Endothelial cell (in vitro differentiated cells): ENCODE measurements at regions not wholly inside any gene's neighbourhood (a gene's known extent, or its start where the extent isn't known, plus 50 kb on each side); places are given as distances from the start of the nearest gene placed in this dataset.
"Not testable (repeated sequence)": the region's sequence is repeated elsewhere in the genome, so short reads cannot be mapped to it uniquely, and the experiment has no call there.

Experiments
- DNase-seq: peaks from one replicate; pipeline ENCODE4 v3.0.0; 2021; ENCODE audit warnings: low spot score
- H3K27ac Mint-ChIP-seq: one replicate; pipeline ENCODE4 v1.8.0; 2021; ENCODE audit warnings: mixed read lengths, inconsistent platforms; ENCODE audit not compliant: unreplicated experiment
- H3K27me3 Mint-ChIP-seq: one replicate; pipeline ENCODE4 v1.8.0; 2021; ENCODE audit warnings: mild to moderate bottlenecking, moderate library complexity, mixed read lengths, inconsistent platforms; ENCODE audit not compliant: unreplicated experiment
- H3K36me3 Mint-ChIP-seq: one replicate; pipeline ENCODE4 v1.8.0; 2021; ENCODE audit warnings: mild to moderate bottlenecking, low read depth, mixed read lengths, inconsistent platforms; ENCODE audit not compliant: unreplicated experiment
- H3K4me1 Mint-ChIP-seq: one replicate; pipeline ENCODE4 v1.8.0; 2021; ENCODE audit warnings: mild to moderate bottlenecking, mixed read lengths, inconsistent platforms; ENCODE audit not compliant: unreplicated experiment
- H3K4me3 Mint-ChIP-seq: one replicate; pipeline ENCODE4 v1.8.0; 2021; ENCODE audit warnings: mild to moderate bottlenecking, mixed read lengths, inconsistent platforms; ENCODE audit not compliant: unreplicated experiment
- H3K9me3 Mint-ChIP-seq: one replicate; pipeline ENCODE4 v1.8.0; 2021; ENCODE audit warnings: mixed read lengths, inconsistent platforms; ENCODE audit not compliant: unreplicated experiment
- TF ChIP-seq, protein P1 (sequence below): fragments of 200-600 bp; sonication (generic); IDR thresholded peaks from one replicate; pipeline ENCODE4 v1.5.0; 2021; ENCODE audit warnings: antibody characterized with exemption; ENCODE audit not compliant: unreplicated experiment

GRCh38 chr6:140729521-140729920, 1355.1 kb upstream of the CITED2 start:
- Mint-ChIP-seq H3K27me3 (no peaks in the 10 kb centered on the region), H3K4me3 (no peak overlapping the region), H3K27ac (no peak overlapping the region), H3K36me3 (no peaks in the 10 kb centered on the region), H3K9me3 (no peaks in the 10 kb centered on the region), H3K4me1 (no peaks in the 10 kb centered on the region)
- no peak for DNase-seq
- TF ChIP-seq, protein P1, sequence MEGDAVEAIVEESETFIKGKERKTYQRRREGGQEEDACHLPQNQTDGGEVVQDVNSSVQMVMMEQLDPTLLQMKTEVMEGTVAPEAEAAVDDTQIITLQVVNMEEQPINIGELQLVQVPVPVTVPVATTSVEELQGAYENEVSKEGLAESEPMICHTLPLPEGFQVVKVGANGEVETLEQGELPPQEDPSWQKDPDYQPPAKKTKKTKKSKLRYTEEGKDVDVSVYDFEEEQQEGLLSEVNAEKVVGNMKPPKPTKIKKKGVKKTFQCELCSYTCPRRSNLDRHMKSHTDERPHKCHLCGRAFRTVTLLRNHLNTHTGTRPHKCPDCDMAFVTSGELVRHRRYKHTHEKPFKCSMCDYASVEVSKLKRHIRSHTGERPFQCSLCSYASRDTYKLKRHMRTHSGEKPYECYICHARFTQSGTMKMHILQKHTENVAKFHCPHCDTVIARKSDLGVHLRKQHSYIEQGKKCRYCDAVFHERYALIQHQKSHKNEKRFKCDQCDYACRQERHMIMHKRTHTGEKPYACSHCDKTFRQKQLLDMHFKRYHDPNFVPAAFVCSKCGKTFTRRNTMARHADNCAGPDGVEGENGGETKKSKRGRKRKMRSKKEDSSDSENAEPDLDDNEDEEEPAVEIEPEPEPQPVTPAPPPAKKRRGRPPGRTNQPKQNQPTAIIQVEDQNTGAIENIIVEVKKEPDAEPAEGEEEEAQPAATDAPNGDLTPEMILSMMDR, result no peak

- TF ChIP-seq, protein P1, result no peak
- Mint-ChIP-seq H3K27ac (no peak overlapping the region), H3K27me3 (no peaks in the 10 kb centered on the region)
Measured at GRCh38 chr6:140718021-140718420, 1343.6 kb upstream of the CITED2 start.

GRCh38 chr6:140713495-140713894, 1339.0 kb upstream of the CITED2 start:
- Mint-ChIP-seq H3K27me3 (no peaks in the 10 kb centered on the region), H3K27ac (no peak overlapping the region), H3K4me3 (no peak overlapping the region), H3K36me3 (no peaks in the 10 kb centered on the region), H3K4me1 (no peaks in the 10 kb centered on the region), H3K9me3 (no peaks in the 10 kb centered on the region)
- TF ChIP-seq, protein P1, result no peak
- DNase-seq, result no peak

More at GRCh38 chr6:140718021-140718420, 1343.6 kb upstream of the CITED2 start:
- Mint-ChIP-seq H3K36me3 (no peaks in the 10 kb centered on the region), H3K4me3 (no peak overlapping the region), H3K9me3 (no peaks in the 10 kb centered on the region), H3K4me1 (no peaks in the 10 kb centered on the region)
- DNase-seq, result no peak

- DNase-seq, result no peak
- Mint-ChIP-seq H3K9me3 (no peaks in the 10 kb centered on the region), H3K27me3 (no peaks in the 10 kb centered on the region), H3K27ac (no peak overlapping the region), H3K36me3 (no peaks in the 10 kb centered on the region), H3K4me1 (no peaks in the 10 kb centered on the region), H3K4me3 (no peak overlapping the region)
- TF ChIP-seq, protein P1, result no peak
Measured at GRCh38 chr6:140711019-140711613, 1336.7 kb upstream of the CITED2 start.

DNA sequence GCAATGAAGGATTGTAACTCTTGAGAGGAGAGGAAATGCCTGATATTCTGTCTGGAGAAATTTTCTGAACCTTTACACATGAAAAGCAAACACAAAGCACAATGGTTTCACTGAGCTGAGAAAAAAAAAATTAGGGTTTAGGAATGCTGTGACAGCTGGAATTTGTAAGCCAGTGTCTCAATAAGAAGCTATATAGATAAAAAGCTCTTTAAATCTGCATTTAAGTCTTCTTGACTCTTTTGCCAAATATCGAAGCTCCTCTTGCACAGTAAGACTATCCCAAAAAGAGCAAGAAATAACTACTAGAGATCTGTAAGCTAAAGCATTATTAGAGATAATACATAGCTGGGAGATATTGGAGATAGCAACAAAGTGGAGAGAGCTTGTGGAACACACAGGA, 1334.0 kb upstream of the CITED2 start:
- H3K4me1 Mint-ChIP-seq, result no peaks in the 10 kb centered on the region
- H3K9me3 Mint-ChIP-seq, result no peaks in the 10 kb centered on the region
- H3K27ac Mint-ChIP-seq, result no peak overlapping the region
- H3K36me3 Mint-ChIP-seq, result peaks cover 1% of the 10 kb centered on the region
- no peak overlapping the region for H3K4me3 Mint-ChIP-seq
- no peak for DNase-seq
- TF ChIP-seq, protein P1, result no peak
- no peaks in the 10 kb centered on the region for H3K27me3 Mint-ChIP-seq

DNA sequence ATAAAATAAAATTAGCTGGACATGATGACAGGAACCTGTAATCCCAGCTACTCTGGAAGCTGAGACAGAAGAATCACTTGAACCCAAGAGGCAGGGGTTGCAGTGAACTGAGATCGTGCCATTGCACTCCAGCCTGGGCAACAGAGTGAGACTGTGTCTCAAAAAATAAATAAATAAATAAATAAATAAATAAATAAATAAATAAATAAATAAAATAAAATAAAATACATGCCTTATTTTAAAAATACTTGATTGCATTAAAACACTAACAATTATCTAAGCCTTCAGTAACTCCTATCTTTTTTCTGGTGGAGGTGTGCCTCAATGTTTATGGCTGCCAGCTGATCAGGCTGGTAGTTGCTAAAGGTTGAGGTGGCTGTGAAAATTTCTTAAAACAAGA, 1329.6 kb upstream of the CITED2 start:
- not testable (repeated sequence) for H3K4me3 Mint-ChIP-seq, H3K27ac Mint-ChIP-seq, H3K4me1 Mint-ChIP-seq, H3K9me3 Mint-ChIP-seq, H3K27me3 Mint-ChIP-seq, DNase-seq, H3K36me3 Mint-ChIP-seq
